GM19238 (cell line): ENCODE measurements at regions not wholly inside any gene's neighbourhood (a gene's known extent, or its start where the extent isn't known, plus 50 kb on each side); places are given as distances from the start of the nearest gene placed in this dataset.
"Not testable (repeated sequence)": the region's sequence is repeated elsewhere in the genome, so short reads cannot be mapped to it uniquely, and the experiment has no call there.

Experiments
- DNase-seq: peaks from one replicate; pipeline ENCODE4 v3.0.0; 2011; ENCODE audit warnings: low spot score; ENCODE audit not compliant: insufficient read length

DNA sequence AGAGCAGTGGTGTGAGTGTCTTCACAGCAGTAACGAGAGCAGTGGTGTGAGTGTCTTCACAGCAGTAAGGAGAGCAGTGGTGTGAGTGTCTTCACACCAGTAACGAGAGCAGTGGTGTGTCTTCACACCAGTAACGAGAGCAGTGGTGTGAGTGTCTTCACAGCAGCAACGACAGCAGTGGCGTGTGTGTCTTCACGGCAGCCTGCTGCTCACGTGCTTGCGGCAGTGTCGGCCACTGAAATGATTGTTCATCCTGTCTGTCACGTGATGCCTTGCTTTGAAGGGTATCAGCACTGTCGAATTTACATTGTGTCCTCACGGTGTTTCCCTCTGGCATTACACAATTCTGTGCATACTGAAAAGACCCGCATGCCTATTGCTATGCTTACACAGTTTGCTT, 541.4 kb upstream of the SALL3 start:
- DNase-seq = not testable (repeated sequence)

DNA sequence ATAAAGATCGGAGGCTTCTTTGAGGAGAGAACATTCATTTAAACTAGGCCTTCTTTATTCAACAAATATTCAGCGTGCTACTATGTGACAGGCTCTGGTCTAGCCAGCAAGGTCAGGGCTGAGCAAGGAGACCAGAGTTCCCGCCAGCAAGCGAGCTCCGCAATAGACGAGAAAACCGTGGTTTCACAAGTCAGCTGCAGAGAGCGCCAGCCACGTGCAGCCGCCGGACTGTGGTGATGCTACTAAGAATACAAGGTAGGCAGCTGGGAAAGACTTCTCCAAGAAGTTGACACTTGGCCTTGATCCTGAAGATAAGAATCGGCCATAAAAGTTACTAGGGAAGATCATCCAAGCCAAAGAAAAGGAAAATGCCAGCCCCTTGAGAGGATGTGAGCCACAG, 533.7 kb upstream of the SALL3 start:
- DNase-seq = no peak

DNA sequence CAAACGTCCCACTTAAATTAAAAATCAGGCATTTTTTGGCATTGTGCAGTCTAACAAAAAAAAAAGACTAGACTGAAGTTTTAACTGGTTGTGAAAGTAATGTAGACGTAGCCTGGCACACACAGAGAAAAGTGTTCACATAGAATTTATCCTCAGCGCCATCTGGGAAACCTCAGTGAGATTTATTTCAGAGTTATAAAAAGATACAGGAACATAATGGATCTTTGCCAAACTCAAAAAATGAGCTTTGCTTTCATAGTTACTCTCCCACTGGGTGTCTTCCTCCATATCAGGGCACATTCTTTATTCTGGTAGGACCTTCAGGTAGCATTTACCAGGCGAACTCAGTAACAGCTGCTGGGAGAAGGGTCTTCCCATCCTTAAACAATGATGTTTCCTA, 532.4 kb upstream of the SALL3 start:
- no peak for DNase-seq

DNA sequence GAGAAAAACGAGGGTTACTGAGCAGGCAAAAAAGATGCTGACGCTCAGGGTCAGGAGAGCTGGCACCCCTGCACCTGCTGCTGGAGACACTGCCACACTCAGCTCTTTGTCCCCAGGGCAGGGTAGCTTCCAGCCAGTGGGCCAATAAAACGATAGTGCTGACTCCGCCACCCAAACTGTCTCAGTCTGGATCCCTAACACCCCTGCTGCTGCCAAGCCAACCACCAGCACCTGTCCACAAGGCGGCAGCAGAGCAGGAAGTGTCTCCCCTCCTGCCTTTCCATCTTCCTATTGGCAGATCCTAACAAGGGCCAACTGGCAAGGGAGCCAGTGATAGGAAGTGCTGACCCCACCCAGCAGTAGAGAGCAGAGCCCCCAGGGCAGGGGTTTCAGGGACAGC, 531.5 kb upstream of the SALL3 start:
- no peak for DNase-seq

DNA sequence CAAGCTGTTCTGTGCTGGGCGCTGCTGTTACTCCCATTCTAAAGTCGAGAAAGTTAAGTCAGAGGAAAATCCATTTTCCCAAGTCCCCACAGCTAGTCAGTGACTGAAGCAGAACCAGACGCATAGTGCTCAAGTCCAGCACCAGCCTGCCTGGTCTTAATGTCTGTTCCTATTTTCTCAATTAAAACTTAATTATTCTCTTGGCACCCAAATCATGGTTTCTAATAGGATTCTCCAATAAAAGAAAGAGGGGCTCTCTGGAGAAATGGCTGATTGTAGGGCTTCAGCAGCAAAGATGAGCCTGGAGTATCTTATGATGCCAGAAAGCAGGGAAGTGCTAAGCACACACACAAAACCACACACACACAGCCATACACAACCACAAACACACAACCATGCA, 531.0 kb upstream of the SALL3 start:
- DNase-seq = no peak

DNA sequence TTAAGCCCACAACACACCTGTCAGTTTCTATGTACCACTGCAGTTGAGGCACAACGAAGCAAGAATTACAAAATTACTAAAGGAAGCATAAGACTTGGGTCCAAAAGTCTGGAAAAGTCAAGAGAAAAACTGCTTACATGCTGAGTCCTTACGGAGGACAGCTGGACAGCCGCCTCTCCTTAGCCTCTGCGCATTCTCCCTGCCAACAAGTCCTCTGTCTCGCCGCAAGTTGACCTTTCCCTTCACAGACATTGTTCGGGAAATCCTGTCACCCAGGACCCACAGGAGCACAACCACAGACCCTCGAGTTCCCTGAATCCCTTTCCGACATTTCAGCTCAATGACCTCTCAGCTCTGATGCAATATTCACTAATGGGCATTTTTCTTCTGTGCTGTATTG, 525.4 kb upstream of the SALL3 start:
- no peak for DNase-seq

DNA sequence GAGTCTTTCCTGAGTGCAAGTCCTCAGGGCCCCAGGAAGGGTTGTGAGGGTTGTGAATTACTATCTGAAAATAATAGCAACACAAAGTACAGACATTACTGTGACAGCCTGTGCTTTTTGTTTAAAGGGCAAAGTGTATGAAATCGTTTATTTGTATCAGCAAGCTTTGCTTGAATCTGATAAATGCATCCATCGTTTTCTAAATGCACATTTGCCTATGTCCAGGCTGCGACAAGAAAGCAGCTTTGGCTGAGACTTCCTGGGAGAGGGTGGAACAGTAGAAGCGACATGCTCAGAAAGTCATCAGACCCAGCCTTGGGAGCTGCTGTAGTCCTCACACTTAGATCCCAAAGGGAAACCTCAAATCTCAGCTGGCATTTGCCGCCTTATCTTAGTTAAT, 524.2 kb upstream of the SALL3 start:
- no peak for DNase-seq

DNA sequence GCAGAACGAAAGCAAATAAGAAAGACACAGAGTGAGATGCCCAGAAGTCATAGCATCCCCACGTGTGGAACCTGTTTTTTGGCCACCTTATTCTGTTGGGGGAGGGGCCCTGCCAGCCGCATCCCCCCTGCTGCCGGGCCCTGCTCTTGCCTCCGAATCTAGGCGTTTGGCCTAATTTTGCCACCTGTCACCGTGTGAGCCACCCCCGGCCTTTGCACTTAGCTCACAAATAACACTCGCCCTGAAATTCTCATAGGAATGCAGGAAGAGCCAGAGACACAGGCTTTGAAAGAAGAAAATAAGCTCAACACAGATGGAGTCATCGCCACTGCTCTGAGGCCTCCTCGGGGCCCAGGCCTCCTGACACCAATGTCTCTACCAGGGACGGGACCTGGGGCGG, 522.6 kb upstream of the SALL3 start:
- no peak for DNase-seq

DNA sequence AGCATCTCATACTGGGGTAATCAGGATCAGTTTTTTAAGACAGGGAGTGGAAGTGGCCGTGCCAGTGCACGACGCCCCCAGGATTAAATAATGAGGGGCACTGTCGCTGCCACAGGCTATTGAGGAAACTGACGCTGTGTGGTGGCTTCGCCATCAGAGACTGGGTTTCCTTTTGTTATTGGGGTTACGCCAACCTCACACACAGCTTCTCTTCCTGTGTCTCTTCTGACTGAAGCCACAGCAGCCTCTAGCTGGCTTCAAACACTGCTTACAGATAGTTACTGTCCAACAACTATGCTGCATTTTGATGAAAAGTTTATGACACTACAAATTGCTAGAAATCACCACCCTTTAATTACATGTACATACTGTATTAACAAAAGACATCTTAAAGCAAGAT, 521.9 kb upstream of the SALL3 start:
- DNase-seq = no peak

DNA sequence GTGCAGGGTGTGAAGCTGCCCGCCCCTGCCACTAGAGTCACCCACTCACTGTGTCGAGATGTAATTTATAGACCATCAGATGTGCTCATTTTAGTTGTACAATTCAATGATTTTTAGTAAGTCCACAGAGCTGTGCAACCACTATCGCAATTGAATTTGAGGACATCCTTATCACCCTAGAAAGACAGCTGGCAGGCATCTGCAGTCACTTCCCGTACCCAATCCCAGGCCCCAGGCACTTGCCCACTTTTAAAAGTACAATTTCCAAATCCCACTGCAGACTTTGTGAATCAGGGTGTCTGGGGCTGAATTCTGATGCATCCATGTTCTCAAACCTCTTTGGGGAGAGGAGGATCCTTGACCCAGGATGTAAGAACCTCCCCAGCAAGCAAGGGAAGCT, 521.3 kb upstream of the SALL3 start:
- no peak for DNase-seq

DNA sequence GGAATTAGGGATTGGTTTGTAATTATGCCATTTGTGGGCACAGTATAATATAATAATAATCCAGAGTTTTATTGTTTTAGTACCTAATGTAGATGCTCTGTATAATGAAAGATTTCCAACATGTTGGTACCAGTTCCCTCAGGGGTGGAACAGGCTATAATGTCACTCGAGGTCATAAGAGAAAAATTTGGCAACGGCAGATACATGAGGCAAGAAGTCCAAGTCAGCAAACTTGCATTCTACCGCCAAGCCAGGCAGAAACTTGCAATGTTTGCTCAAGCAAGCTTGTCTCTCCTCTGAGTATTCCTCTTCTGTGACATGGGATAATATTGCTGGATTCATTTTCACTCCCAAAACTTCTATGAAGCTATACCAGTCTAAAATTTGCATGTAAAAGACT, 520.0 kb upstream of the SALL3 start:
- no peak for DNase-seq

DNA sequence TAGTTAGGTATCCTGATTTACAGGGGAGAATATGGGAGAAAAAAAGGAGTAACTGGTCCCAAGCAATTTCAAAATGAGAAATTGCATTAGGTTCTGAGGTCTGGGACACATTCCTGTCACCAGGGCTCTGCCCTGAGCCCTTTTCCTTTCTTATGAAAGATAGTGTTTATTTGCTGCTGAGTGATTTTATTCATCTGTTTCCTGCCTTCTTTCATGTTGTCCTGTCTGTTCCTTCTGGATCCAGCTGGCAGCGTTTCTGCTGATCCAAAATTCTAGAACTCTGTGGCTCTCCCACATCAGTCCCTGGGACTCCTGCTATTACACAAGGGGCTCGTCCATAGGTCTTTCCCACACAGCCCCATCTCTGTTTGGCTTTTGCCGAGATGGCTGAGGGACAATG, 519.1 kb upstream of the SALL3 start:
- DNase-seq = no peak

DNA sequence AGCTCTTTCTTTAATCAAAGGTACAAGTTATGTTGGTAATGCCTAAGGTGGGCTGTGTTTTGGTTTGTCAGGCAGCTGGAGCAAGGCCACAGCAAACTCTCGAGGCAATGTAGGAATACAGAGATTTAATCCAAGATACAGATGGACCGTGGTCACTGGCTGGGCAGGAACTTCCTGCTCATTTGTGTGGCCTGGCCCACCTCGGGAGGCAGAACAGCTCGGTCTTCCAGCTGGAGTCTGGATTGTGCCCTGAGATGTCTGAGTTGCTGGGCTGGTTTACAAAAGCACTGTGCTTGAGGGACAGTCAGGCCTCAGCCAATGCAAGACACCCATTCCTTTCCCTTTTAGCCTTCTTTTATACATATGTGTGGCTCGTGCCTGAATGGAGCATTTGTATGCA, 506.1 kb upstream of the SALL3 start:
- no peak for DNase-seq

DNA sequence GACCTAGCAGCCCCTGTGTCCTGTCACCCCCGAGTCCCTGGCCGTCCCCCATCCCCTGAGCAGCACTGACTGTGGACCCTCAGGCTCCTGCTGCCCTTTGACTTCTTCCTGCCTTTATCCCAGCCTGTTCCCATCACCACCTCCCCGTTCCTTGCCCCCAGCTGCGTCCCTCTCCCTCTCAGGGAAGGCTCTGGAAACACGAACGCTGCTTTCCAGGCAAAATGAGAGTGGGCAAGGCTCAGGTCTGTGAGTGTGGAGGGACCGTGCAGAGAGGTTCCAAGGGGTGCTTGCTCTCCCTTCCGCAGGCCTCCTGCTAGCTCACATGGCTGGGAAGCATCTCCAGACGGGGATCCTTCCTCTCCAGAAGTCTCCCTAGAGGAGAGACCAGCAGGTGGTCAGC, 501.8 kb upstream of the SALL3 start:
- no peak for DNase-seq

DNA sequence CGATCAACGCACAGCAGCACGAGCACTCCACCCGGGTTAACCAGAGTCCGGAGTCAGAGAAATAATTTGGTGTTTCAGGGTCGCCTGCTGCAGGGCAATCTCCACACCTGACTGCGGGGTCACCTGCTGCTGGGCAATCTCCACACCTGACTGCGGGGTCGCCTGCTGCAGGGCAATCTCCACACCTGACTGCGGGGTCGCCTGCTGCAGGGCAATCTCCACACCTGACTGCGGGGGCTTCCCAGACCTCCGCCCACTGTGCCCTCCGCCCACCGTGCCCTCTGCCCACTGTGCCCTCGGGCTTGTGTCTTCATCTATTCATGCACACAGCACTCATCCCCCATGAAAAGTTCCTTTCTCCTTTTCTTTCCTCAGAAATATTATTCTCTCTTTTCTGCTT, 500.2 kb upstream of the SALL3 start:
- DNase-seq = no peak

DNA sequence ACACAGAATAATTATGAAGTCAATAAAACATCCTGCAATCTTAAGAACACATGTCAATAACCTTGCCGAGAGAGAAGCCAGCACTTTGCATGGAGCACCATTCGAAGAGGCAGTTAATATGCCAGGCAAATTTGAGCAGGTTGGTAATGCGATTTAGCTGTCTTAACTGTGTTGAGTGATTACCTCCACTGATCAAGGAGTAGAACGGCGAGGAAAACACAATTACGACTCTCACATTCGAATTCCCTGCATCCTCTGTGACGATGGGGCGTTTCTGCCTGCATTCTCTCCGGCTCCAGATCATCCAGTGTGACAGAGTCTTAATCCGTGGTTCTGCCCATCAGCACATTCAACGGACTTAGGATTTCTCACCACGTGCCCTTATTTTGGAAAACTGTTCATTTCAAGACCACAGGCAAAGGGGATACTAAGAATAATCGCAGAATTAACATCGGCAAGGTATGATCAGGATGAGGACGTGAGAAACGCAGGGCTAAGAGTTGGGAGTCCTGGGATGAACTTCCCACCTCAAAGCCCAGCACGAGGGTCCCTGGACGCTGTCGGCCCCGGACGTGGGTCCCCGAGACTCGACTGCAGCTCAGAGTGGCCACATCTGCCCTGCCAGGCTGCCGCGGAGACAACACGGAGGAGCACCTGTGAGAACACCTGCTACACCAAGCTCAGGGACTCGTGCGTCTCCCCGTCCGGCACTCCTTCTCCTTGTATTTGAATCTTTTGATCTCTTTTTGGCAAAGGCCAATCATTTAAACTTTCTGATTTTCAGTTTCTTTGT, 499.2 kb upstream of the SALL3 start:
- no peak for DNase-seq

DNA sequence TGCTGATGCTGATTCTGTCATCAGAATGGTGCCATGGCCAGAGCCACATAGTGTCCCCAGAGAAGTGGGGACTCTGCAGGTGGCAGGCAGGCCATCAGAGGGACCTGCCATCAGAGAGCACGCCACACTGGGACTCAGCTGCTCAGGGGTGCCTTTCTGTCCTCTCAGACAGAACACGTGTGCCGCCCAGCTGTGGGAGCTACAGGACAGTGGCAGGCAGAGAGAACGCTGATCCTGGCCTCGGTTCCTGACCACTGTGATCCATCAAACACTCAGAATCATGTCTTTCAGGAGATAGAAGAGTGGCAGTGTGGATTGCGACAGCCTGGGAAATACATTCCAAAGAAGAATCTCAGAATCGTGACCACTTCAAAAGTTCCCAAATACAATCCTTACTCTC, 497.2 kb upstream of the SALL3 start:
- no peak for DNase-seq

DNA sequence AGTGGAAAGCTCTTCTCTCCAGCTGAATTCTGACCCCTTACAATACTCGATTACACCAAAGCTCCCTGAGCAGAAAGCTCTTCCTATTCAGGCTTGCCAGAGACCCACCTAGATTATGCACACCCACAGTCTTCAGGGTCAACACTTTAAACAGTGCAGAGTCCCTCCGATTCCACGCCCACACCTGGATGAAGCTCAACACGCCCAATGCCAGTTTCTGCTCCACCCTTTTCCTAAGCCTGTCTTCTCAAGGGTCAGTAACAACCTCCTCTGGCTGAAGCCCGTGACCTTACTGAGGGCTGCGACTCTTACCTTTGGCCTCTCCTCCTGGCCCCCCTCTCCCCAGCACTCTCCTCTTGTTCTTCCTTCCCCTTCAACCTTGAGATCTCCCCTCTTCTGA, 492.0 kb upstream of the SALL3 start:
- DNase-seq = no peak

DNA sequence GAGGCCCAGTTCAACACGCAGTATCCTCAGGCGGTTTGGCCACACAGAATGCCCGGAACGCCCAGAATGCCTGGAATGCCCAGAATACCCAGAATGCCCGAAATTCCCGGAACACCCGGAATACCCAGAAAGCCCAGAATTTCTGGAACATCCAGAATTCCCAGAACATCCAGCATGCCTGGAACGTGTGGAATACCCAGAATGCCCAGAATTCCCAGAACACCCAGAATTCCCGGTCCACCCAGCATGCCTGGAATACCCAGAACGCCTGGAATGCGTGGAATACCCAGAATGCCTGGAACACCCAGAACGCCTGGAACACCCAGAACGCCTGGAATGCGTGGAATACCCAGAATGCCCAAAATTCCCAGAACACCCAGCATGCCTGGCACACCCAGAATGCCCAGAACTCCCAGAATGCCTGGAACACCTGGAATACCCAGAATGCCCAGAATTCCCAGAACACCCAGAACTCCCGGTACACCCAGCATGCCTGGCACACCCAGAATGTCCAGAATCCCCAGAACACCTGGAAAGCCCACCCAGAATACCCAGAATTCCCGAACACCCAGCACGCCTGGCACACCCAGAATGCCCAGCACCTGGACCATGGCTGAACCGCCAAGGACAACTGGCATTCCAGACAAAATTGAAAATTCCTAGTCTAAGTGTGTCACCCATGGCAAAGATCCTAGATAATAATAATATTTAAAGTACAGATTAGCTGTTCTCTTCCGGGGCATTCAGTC, 487.4 kb upstream of the SALL3 start:
- no peak for DNase-seq

DNA sequence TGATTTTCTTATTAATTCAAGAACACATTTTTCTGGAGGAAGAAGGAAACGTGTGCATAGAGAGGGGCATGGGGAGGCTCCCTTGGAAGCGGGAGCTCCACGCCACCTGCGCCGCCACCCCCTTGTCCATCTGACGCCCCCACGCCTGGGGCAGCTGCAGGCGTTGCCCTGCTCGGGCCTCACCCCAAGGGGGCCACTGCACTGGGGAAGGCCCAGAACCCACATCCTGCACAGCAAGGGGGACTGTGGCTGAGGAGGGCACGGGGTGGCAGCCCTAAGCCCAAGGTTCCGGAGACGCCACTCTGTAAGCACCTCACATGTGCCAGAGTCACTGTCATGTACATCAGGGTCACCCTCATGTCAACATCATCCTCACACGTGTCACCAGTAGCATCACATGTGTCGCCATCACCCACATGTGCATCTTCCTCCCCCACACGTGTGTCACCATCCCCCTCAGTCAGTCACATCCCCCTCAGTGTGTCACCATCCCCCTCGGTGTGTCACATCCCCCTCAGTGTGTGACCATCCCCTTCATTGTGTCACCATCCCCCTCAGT, 486.7 kb upstream of the SALL3 start:
- DNase-seq = no peak

DNA sequence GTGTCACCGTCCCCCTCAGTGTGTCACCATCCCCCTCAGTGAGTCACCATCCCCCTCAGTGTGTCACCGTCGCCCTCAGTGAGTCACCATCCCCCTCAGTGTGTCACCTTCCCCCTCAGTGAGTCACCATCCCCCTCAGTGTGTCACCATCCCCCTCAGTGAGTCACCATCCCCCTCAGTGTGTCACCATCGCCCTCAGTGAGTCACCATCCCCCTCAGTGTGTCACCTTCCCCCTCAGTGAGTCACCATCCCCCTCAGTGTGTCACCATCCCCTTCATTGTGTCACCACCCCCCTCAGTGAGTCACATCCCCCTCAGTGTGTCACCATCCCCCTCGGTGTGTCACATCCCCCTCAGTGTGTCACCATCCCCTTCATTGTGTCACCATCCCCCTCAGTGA, 486.1 kb upstream of the SALL3 start:
- not testable (repeated sequence) for DNase-seq

DNA sequence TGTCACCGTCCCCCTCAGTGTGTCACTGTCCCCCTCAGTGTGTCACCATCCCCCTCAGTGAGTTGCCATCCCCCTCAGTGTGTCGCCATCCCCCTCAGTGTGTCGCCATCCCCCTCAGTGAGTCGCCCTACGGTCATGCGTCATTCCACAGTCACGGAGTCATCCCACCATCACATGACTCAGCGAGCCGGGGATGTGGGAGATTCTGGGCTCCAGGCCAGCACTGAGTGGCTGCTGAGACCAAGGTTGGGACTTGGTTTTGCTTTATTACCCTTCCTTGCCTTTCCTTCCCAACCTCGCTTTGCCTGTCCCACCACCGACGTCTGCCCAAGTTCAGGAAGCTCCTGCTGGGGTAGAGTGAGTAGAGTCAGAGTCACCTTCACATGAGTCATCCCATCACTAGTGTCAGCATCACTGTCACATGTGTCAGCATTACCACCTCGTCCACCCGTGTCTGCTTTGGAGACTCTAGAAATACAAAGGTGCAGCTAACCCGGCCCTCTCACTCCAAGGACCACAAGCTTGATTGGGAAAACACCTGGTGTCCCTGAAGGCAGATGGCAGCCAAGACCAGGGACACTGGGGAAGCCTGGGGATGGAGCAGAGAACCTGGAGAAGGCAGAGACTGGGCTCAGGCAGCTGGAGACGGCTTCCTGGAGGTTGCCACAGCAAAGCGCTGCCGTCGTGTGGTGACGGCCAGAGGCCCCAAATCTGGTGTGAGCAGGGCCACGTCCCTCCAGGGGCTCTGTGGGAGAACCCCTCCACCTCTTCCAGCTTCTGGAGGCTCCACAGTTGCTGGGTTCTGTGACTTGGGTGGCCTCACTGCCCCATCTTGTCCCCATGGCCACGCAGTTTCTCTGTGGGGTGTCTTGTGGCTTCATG, 485.2 kb upstream of the SALL3 start:
- no peak for DNase-seq
